ENCODE measurements at regions not wholly inside any gene's neighbourhood (a gene's known extent, or its start where the extent isn't known, plus 50 kb on each side); places are given as distances from the start of the nearest gene placed in this dataset.
A peak's percentile ranks its signal among the peaks of the same experiment; 100 is the strongest.

GRCh38 chr3:71893702-71894479 is 108.9 kb upstream of the PROK2 start:
- H3K36me3 Mint-ChIP-seq (ENCODE audit: low read depth), result no peaks in the 10 kb centered on the region
- DNase-seq, result no peak
- ChIA-PET POLR2A (no interaction called here), CTCF (interaction anchor here (0.7 kb wide), 1 partner anchor 21 kb away, joined by 3 read pairs; no protein-coding TSS in a partner anchor)
- H3K27me3 Mint-ChIP-seq, result peaks cover 8% of the 10 kb centered on the region
- H3K4me1 Mint-ChIP-seq, result no peaks in the 10 kb centered on the region
- no peak overlapping the region for H3K27ac Mint-ChIP-seq
- no peak overlapping the region for H3K4me3 Mint-ChIP-seq
- H3K9me3 Mint-ChIP-seq, result no peaks in the 10 kb centered on the region

- DNase-seq, result no peak
- POLR2A ChIA-PET, result no interaction called here
- Mint-ChIP-seq H3K4me3 (no peak overlapping the region), H3K27me3 (peaks cover 11% of the 10 kb centered on the region), H3K27ac (no peak overlapping the region), H3K4me1 (no peaks in the 10 kb centered on the region), H3K36me3 (ENCODE audit: low read depth) (no peaks in the 10 kb centered on the region), H3K9me3 (no peaks in the 10 kb centered on the region)
- CTCF ChIA-PET, result no interaction called here
Measured at GRCh38 chr3:71893122-71893521, 108.2 kb upstream of the PROK2 start.

- no peak for DNase-seq
- POLR2A ChIA-PET, result no interaction called here
- H3K27me3 Mint-ChIP-seq, result peaks cover 14% of the 10 kb centered on the region
- no peak overlapping the region for H3K4me3 Mint-ChIP-seq
- no peaks in the 10 kb centered on the region for H3K9me3 Mint-ChIP-seq
- CTCF ChIA-PET, result interaction anchor here (0.8 to 1.1 kb wide), 3 partner anchors 12 to 15 kb away, joined by 3 read pairs; no protein-coding TSS in a partner anchor
- H3K4me1 Mint-ChIP-seq, result no peaks in the 10 kb centered on the region
- no peak overlapping the region for H3K27ac Mint-ChIP-seq
- H3K36me3 Mint-ChIP-seq (ENCODE audit: low read depth), result no peaks in the 10 kb centered on the region
Measured at GRCh38 chr3:71891483-71891882, 106.5 kb upstream of the PROK2 start.

- DNase-seq, result no peak
- peaks cover 20% of the 10 kb centered on the region for H3K27me3 Mint-ChIP-seq
- H3K4me1 Mint-ChIP-seq, result no peaks in the 10 kb centered on the region
- ChIA-PET CTCF (interaction anchor here (0.6 to 1.1 kb wide), 6 partner anchors 12 to 1131 kb away, joined by 3 read pairs; no protein-coding TSS in a partner anchor), POLR2A (no interaction called here)
- no peak overlapping the region for H3K4me3 Mint-ChIP-seq
- H3K9me3 Mint-ChIP-seq, result no peaks in the 10 kb centered on the region
- H3K27ac Mint-ChIP-seq, result no peak overlapping the region
- no peaks in the 10 kb centered on the region for H3K36me3 Mint-ChIP-seq (ENCODE audit: low read depth)
Measured at GRCh38 chr3:71890356-71890931, 105.5 kb upstream of the PROK2 start.

- POLR2A ChIA-PET, result no interaction called here
- H3K27ac Mint-ChIP-seq, result no peak overlapping the region
- H3K9me3 Mint-ChIP-seq, result no peaks in the 10 kb centered on the region
- peaks cover 34% of the 10 kb centered on the region for H3K27me3 Mint-ChIP-seq
- H3K4me1 Mint-ChIP-seq, result no peaks in the 10 kb centered on the region
- H3K36me3 Mint-ChIP-seq (ENCODE audit: low read depth), result no peaks in the 10 kb centered on the region
- CTCF ChIA-PET, result no interaction called here
- no peak overlapping the region for H3K4me3 Mint-ChIP-seq
- no peak for DNase-seq
Measured at GRCh38 chr3:71887256-71887655, 102.3 kb upstream of the PROK2 start.

- Mint-ChIP-seq H3K36me3 (ENCODE audit: low read depth) (no peaks in the 10 kb centered on the region), H3K4me1 (no peaks in the 10 kb centered on the region), H3K4me3 (no peak overlapping the region), H3K27me3 (peaks cover 36% of the 10 kb centered on the region), H3K9me3 (no peaks in the 10 kb centered on the region), H3K27ac (no peak overlapping the region)
- ChIA-PET CTCF (interaction anchor here (1.1 to 1.5 kb wide), 2 partner anchors 10 to 155 kb away, joined by 3 read pairs; no protein-coding TSS in a partner anchor), POLR2A (no interaction called here)
- DNase-seq, result no peak
Measured at GRCh38 chr3:71885006-71885405, 100.1 kb upstream of the PROK2 start.

- ChIA-PET POLR2A (interaction anchor here (0.6 kb wide), 1 partner anchor 34 kb away, joined by 3 read pairs; no protein-coding TSS in a partner anchor), CTCF (interaction anchor here (1.1 to 1.2 kb wide), 2 partner anchors 153 to 940 kb away, joined by 3 to 4 read pairs; no protein-coding TSS in a partner anchor)
- Mint-ChIP-seq H3K9me3 (no peaks in the 10 kb centered on the region), H3K4me3 (no peak overlapping the region), H3K27ac (no peak overlapping the region), H3K27me3 (peaks cover 25% of the 10 kb centered on the region), H3K4me1 (no peaks in the 10 kb centered on the region), H3K36me3 (ENCODE audit: low read depth) (no peaks in the 10 kb centered on the region)
- no peak for DNase-seq
Measured at GRCh38 chr3:71881732-71882131, 96.8 kb upstream of the PROK2 start.

- CTCF ChIA-PET, result no interaction called here
- H3K4me1 Mint-ChIP-seq, result no peaks in the 10 kb centered on the region
- POLR2A ChIA-PET, result interaction anchor here (0.6 kb wide), 1 partner anchor 35 kb away, joined by 3 read pairs; no protein-coding TSS in a partner anchor
- H3K9me3 Mint-ChIP-seq, result no peaks in the 10 kb centered on the region
- peaks cover 19% of the 10 kb centered on the region for H3K27me3 Mint-ChIP-seq
- no peaks in the 10 kb centered on the region for H3K36me3 Mint-ChIP-seq (ENCODE audit: low read depth)
- DNase-seq, result no peak
- H3K27ac Mint-ChIP-seq, result no peak overlapping the region
- H3K4me3 Mint-ChIP-seq, result no peak overlapping the region
Measured at GRCh38 chr3:71881041-71881440, 96.1 kb upstream of the PROK2 start.

GRCh38 chr3:71879089-71879488 is 94.1 kb upstream of the PROK2 start:
- Mint-ChIP-seq H3K27me3 (peaks cover 11% of the 10 kb centered on the region), H3K27ac (no peak overlapping the region), H3K36me3 (ENCODE audit: low read depth) (no peaks in the 10 kb centered on the region), H3K9me3 (no peaks in the 10 kb centered on the region), H3K4me1 (peaks cover 9% of the 10 kb centered on the region), H3K4me3 (no peak overlapping the region)
- ChIA-PET POLR2A (no interaction called here), CTCF (interaction anchor here (0.6 to 1.5 kb wide), 3 partner anchors 9 to 936 kb away, joined by 3 read pairs; no protein-coding TSS in a partner anchor)
- no peak for DNase-seq

- Mint-ChIP-seq H3K4me3 (no peak overlapping the region), H3K9me3 (no peaks in the 10 kb centered on the region)
Measured at GRCh38 chr3:71876135-71877105, 91.5 kb upstream of the PROK2 start.

GRCh38 chr3:71875461-71875947 is 90.6 kb upstream of the PROK2 start:
- ChIA-PET POLR2A (no interaction called here), CTCF (interaction anchor here (0.5 to 2.7 kb wide), 22 partner anchors 10 to 961 kb away, joined by 3 to 13 read pairs (median 4); no protein-coding TSS in a partner anchor)
- peak overlapping the region; percentile 11 for H3K27ac Mint-ChIP-seq
- peaks cover 3% of the 10 kb centered on the region for H3K27me3 Mint-ChIP-seq
- peak; percentile 82 for DNase-seq
- H3K9me3 Mint-ChIP-seq, result no peaks in the 10 kb centered on the region
- no peak overlapping the region for H3K4me3 Mint-ChIP-seq
- H3K36me3 Mint-ChIP-seq (ENCODE audit: low read depth), result no peaks in the 10 kb centered on the region
- peaks cover 25% of the 10 kb centered on the region for H3K4me1 Mint-ChIP-seq

More at GRCh38 chr3:71876135-71877105, 91.5 kb upstream of the PROK2 start:
- ChIA-PET CTCF (interaction anchor here (0.7 to 2.3 kb wide), 19 partner anchors 11 to 1214 kb away, joined by 3 to 13 read pairs (median 3); no protein-coding TSS in a partner anchor), POLR2A (no interaction called here)
- no peak for DNase-seq
- Mint-ChIP-seq H3K27me3 (no peaks in the 10 kb centered on the region), H3K36me3 (ENCODE audit: low read depth) (no peaks in the 10 kb centered on the region), H3K4me1 (peaks cover 25% of the 10 kb centered on the region), H3K27ac (no peak overlapping the region)

GRCh38 chr3:71874618-71875017 is 89.7 kb upstream of the PROK2 start:
- Mint-ChIP-seq H3K36me3 (ENCODE audit: low read depth) (no peaks in the 10 kb centered on the region), H3K27me3 (peaks cover 8% of the 10 kb centered on the region), H3K9me3 (no peaks in the 10 kb centered on the region), H3K27ac (no peak overlapping the region), H3K4me3 (no peak overlapping the region), H3K4me1 (peaks cover 25% of the 10 kb centered on the region)
- no peak for DNase-seq
- ChIA-PET CTCF (interaction anchor here (0.5 to 2.7 kb wide), 17 partner anchors 9 to 948 kb away, joined by 3 to 13 read pairs (median 4); no protein-coding TSS in a partner anchor), POLR2A (no interaction called here)
